Neutrophil (primary cell): ENCODE measurements at regions not wholly inside any gene's neighbourhood (a gene's known extent, or its start where the extent isn't known, plus 50 kb on each side); places are given as distances from the start of the nearest gene placed in this dataset.

ENCODE experiments used
- H3K27ac ChIP-seq: fragments of 200-600 bp; sonication (generic); 2 replicates; pipeline ENCODE4 v1.5.1; 2016; ENCODE audit warnings: mild to moderate bottlenecking, moderate library complexity
- H3K27me3 ChIP-seq: fragments of 200-600 bp; sonication (generic); 2 replicates; pipeline ENCODE4 v1.6.0; 2016; ENCODE audit warnings: mild to moderate bottlenecking
- H3K36me3 ChIP-seq: fragments of 200-600 bp; sonication (generic); 2 replicates; pipeline ENCODE4 v1.5.1; 2017
- H3K4me1 ChIP-seq, 2 experiments: fragments of 200-600 bp in 1 of 2; sonication (generic) in 1 of 2; 1 replicate in 1 of 2; 2 replicates in 1 of 2; pipeline versions ENCODE4 v1.5.1 to v1.6.1; 2013 to 2016; ENCODE audit warnings: low read depth in 1 of 2, low read length in 1 of 2, mild to moderate bottlenecking in 1 of 2, moderate library complexity in 1 of 2; ENCODE audit not compliant: control insufficient read depth in 1 of 2, insufficient read depth in 1 of 2
- H3K4me3 ChIP-seq, 2 experiments: fragments of 200-600 bp in 1 of 2; sonication (generic) in 1 of 2; 1 replicate in 1 of 2; 2 replicates in 1 of 2; pipeline ENCODE4 v1.5.1; 2013 to 2016; ENCODE audit warnings: low read depth in 1 of 2, low read length in 1 of 2, mild to moderate bottlenecking in 1 of 2, moderate library complexity in 1 of 2
- H3K9me3 ChIP-seq: fragments of 200-600 bp; sonication (generic); 2 replicates; pipeline ENCODE4 v1.5.1; 2016
- CTCF ChIP-seq: fragments of 200-600 bp; sonication (generic); IDR thresholded peaks from 2 replicates; pipeline ENCODE4 v1.5.1; 2016; ENCODE audit warnings: antibody characterized with exemption

- Histone ChIP-seq H3K4me3 (no peak overlapping the region), H3K9me3 (no peaks in the 10 kb centered on the region), H3K27ac (peak overlapping the region; percentile 20), H3K36me3 (no peaks in the 10 kb centered on the region), H3K4me1 (peaks cover 0 to 15% of the 10 kb centered on the region in 2 experiments), H3K27me3 (no peaks in the 10 kb centered on the region)
- no peak for TF ChIP-seq CTCF
Observed at GRCh38 chr5:3943859-3944258, 348.2 kb downstream of the IRX1 start.

GRCh38 chr5:3944930-3945329 is 349.3 kb downstream of the IRX1 start:
- H3K9me3 ChIP-seq, result no peaks in the 10 kb centered on the region
- no peaks in the 10 kb centered on the region for H3K27me3 ChIP-seq

GRCh38 chr5:3948838-3949237 is 353.2 kb downstream of the IRX1 start:
- Histone ChIP-seq H3K9me3 (no peaks in the 10 kb centered on the region), H3K27me3 (no peaks in the 10 kb centered on the region), H3K4me1 (peaks cover 0 to 10% of the 10 kb centered on the region in 2 experiments), H3K27ac (no peak overlapping the region), H3K4me3 (no peak overlapping the region), H3K36me3 (no peaks in the 10 kb centered on the region)
- no peak for TF ChIP-seq CTCF

More at GRCh38 chr5:3944930-3945329, 349.3 kb downstream of the IRX1 start:
- no peak for TF ChIP-seq CTCF
- Histone ChIP-seq H3K4me3 (no peak overlapping the region), H3K4me1 (peaks cover 0 to 15% of the 10 kb centered on the region in 2 experiments), H3K27ac (no peak overlapping the region), H3K36me3 (no peaks in the 10 kb centered on the region)

- no peaks in the 10 kb centered on the region for H3K27me3 ChIP-seq
Observed at GRCh38 chr5:3954199-3954598, 358.6 kb downstream of the IRX1 start.

GRCh38 chr5:3954633-3955032 is 359.0 kb downstream of the IRX1 start:
- Histone ChIP-seq H3K4me3 (no peak overlapping the region), H3K4me1 (no peaks in the 10 kb centered on the region), H3K27me3 (no peaks in the 10 kb centered on the region), H3K9me3 (no peaks in the 10 kb centered on the region), H3K27ac (no peak overlapping the region), H3K36me3 (no peaks in the 10 kb centered on the region)
- no peak for TF ChIP-seq CTCF

More at GRCh38 chr5:3954199-3954598, 358.6 kb downstream of the IRX1 start:
- Histone ChIP-seq H3K4me1 (no peaks in the 10 kb centered on the region), H3K9me3 (no peaks in the 10 kb centered on the region), H3K4me3 (no peak overlapping the region), H3K36me3 (no peaks in the 10 kb centered on the region), H3K27ac (no peak overlapping the region)
- no peak for TF ChIP-seq CTCF

- Histone ChIP-seq H3K9me3 (no peaks in the 10 kb centered on the region), H3K4me3 (no peak overlapping the region), H3K36me3 (no peaks in the 10 kb centered on the region), H3K27ac (no peak overlapping the region), H3K27me3 (no peaks in the 10 kb centered on the region), H3K4me1 (no peaks in the 10 kb centered on the region)
- TF ChIP-seq CTCF, result no peak
Observed at GRCh38 chr5:3957658-3958057, 362.0 kb downstream of the IRX1 start.
